ENCODE measurements at regions not wholly inside any gene's neighbourhood (a gene's known extent, or its start where the extent isn't known, plus 50 kb on each side); places are given as distances from the start of the nearest gene placed in this dataset.

GRCh38 chr9:27628311-27628710 is 55.0 kb upstream of the C9orf72 start:
- H3K27ac ChIP-seq = no peak overlapping the region
- no peak overlapping the region for H3K4me2 ChIP-seq
- peaks cover 15% of the 10 kb centered on the region for H3F3A ChIP-seq (ENCODE audit: insufficient read depth, low read depth)
- ChIA-PET POLR2A (ENCODE audit: unreplicated experiment) (no interaction called here), CTCF (no interaction called here)
- H3K79me2 ChIP-seq (ENCODE audit: low read depth) = no peaks in the 10 kb centered on the region
- H3K4me1 ChIP-seq (replicated peaks; ENCODE audit: insufficient read depth) = peaks cover 26% of the 10 kb centered on the region
- no peaks in the 10 kb centered on the region for H3K9me3 ChIP-seq (ENCODE audit: insufficient read depth, low read depth)
- no peaks in the 10 kb centered on the region for H3K36me3 ChIP-seq (ENCODE audit: low read depth)
- intact Hi-C loops (cut with micrococcal nuclease; ENCODE audit: unreplicated experiment) = no loop called here
- no peaks in the 10 kb centered on the region for H3K27me3 ChIP-seq (ENCODE audit: insufficient read depth, low read depth)
- H2AFZ ChIP-seq = no peak overlapping the region
- TF ChIP-seq CTCF (conservative IDR thresholded peaks at IDR 0.05) (no peak), EZH2 (IDR thresholded peaks at IDR 0.05; ENCODE audit: low read depth) (no peak)
- H3K9me2 ChIP-seq (ENCODE audit: insufficient read depth) = no peaks in the 10 kb centered on the region
- no peak for DNase-seq
- no peak overlapping the region for H3K4me3 ChIP-seq
- H4K20me1 ChIP-seq (ENCODE audit: insufficient read depth) = no peaks in the 10 kb centered on the region
- no TSS peak for BruUV-seq (replicated peaks)

- Histone ChIP-seq H3K79me2 (ENCODE audit: low read depth) (no peaks in the 10 kb centered on the region), H3K27me3 (ENCODE audit: insufficient read depth, low read depth) (no peaks in the 10 kb centered on the region), H3K4me3 (no peak overlapping the region), H3K4me1 (replicated peaks; ENCODE audit: insufficient read depth) (peaks cover 26% of the 10 kb centered on the region), H3K4me2 (no peak overlapping the region), H3F3A (ENCODE audit: insufficient read depth, low read depth) (peaks cover 15% of the 10 kb centered on the region), H4K20me1 (ENCODE audit: insufficient read depth) (no peaks in the 10 kb centered on the region), H3K9me3 (ENCODE audit: insufficient read depth, low read depth) (no peaks in the 10 kb centered on the region), H3K9me2 (ENCODE audit: insufficient read depth) (no peaks in the 10 kb centered on the region), H2AFZ (no peak overlapping the region), H3K27ac (no peak overlapping the region), H3K36me3 (ENCODE audit: low read depth) (no peaks in the 10 kb centered on the region)
- no peak for DNase-seq
- POLR2A ChIA-PET (ENCODE audit: unreplicated experiment) = no interaction called here
- TF ChIP-seq EZH2 (IDR thresholded peaks at IDR 0.05; ENCODE audit: low read depth) = no peak
- no peak for TF ChIP-seq CTCF (conservative IDR thresholded peaks at IDR 0.05)
- CTCF ChIA-PET = no interaction called here
- BruUV-seq (replicated peaks) = no TSS peak
- intact Hi-C loops (cut with micrococcal nuclease; ENCODE audit: unreplicated experiment) = no loop called here
Measured at GRCh38 chr9:27629425-27629824, 56.1 kb upstream of the C9orf72 start.

- Histone ChIP-seq H3K27ac (no peak overlapping the region), H4K20me1 (ENCODE audit: insufficient read depth) (no peaks in the 10 kb centered on the region), H3K9me2 (ENCODE audit: insufficient read depth) (no peaks in the 10 kb centered on the region), H3F3A (ENCODE audit: insufficient read depth, low read depth) (peaks cover under 1% of the 10 kb centered on the region; the same call in 1 of the 2 replicates), H2AFZ (no peak overlapping the region), H3K27me3 (ENCODE audit: insufficient read depth, low read depth) (no peaks in the 10 kb centered on the region), H3K36me3 (ENCODE audit: low read depth) (no peaks in the 10 kb centered on the region), H3K4me3 (no peak overlapping the region), H3K4me1 (replicated peaks; ENCODE audit: insufficient read depth) (peaks cover 1% of the 10 kb centered on the region), H3K4me2 (no peak overlapping the region), H3K79me2 (ENCODE audit: low read depth) (no peaks in the 10 kb centered on the region), H3K9me3 (ENCODE audit: insufficient read depth, low read depth) (no peaks in the 10 kb centered on the region)
- BruUV-seq (replicated peaks) = no TSS peak
- TF ChIP-seq CTCF (conservative IDR thresholded peaks at IDR 0.05) (no peak), EZH2 (IDR thresholded peaks at IDR 0.05; ENCODE audit: low read depth) (no peak)
- CTCF ChIA-PET = no interaction called here
- DNase-seq = no peak
- POLR2A ChIA-PET (ENCODE audit: unreplicated experiment) = no interaction called here
- intact Hi-C loops (cut with micrococcal nuclease; ENCODE audit: unreplicated experiment) = no loop called here
Measured at GRCh38 chr9:27632254-27632653, 59.0 kb upstream of the C9orf72 start.

Data from PC-9 (cell line).